HL-60 (cell line): ENCODE measurements at regions not wholly inside any gene's neighbourhood (a gene's known extent, or its start where the extent isn't known, plus 50 kb on each side); places are given as distances from the start of the nearest gene placed in this dataset.

Source experiments
- GABPA ChIP-seq: IDR thresholded peaks from 2 replicates; pipeline ENCODE4 v1.6.1; 2012; ENCODE audit warnings: low read depth
- POLR2AphosphoS5 ChIP-seq: IDR thresholded peaks from 2 replicates; pipeline ENCODE4 v1.6.1; 2012; ENCODE audit warnings: low read depth
- SPI1 ChIP-seq: IDR thresholded peaks from 2 replicates; pipeline ENCODE4 v1.6.1; 2012; ENCODE audit warnings: low read depth, mild to moderate bottlenecking, borderline replicate concordance
- TF ChIP-seq, protein P1 (sequence below): IDR thresholded peaks from one replicate; pipeline ENCODE4 v1.5.1; 2011; ENCODE audit warnings: low read length, control low read depth, inconsistent platforms; ENCODE audit not compliant: insufficient read depth

GRCh38 chr4:183853548-183853940 lies 51.6 kb upstream of the STOX2 start:
- TF ChIP-seq POLR2AphosphoS5 (no peak), SPI1 (no peak), GABPA (no peak)
- TF ChIP-seq, protein P1, sequence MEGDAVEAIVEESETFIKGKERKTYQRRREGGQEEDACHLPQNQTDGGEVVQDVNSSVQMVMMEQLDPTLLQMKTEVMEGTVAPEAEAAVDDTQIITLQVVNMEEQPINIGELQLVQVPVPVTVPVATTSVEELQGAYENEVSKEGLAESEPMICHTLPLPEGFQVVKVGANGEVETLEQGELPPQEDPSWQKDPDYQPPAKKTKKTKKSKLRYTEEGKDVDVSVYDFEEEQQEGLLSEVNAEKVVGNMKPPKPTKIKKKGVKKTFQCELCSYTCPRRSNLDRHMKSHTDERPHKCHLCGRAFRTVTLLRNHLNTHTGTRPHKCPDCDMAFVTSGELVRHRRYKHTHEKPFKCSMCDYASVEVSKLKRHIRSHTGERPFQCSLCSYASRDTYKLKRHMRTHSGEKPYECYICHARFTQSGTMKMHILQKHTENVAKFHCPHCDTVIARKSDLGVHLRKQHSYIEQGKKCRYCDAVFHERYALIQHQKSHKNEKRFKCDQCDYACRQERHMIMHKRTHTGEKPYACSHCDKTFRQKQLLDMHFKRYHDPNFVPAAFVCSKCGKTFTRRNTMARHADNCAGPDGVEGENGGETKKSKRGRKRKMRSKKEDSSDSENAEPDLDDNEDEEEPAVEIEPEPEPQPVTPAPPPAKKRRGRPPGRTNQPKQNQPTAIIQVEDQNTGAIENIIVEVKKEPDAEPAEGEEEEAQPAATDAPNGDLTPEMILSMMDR = no peak
